HCT116 (cell line): ENCODE measurements at regions not wholly inside any gene's neighbourhood (a gene's known extent, or its start where the extent isn't known, plus 50 kb on each side); places are given as distances from the start of the nearest gene placed in this dataset.

Experiments
- ATAC-seq: fragments of 200-7000 bp; cut with Tn5 transposase; 2 replicates; pipeline ENCODE4 v1.9.1; 2020; ENCODE audit warnings: mild to moderate bottlenecking, moderate library complexity
- BruUV-seq: library from RNA; stranded (reverse); fragments of 400-500 nt; replicated peaks from 2 replicates; lab custom pipeline; 2021; lab: Mats Ljungman, UMichigan
- CTCF ChIA-PET: fragments of 300-600 bp; sonication (Branson Sonifier 250); formaldehyde crosslinking; loops from one replicate; lab custom pipeline; 2021; ENCODE audit warnings: antibody characterized with exemption; lab: Charles Lee
- POLR2A ChIA-PET: fragments of 300-600, 350-600 bp; sonication (Branson Sonifier 250); formaldehyde crosslinking; loops from one replicate; lab custom pipeline; 2021; ENCODE audit warnings: antibody characterized with exemption; lab: Charles Lee
- RAD21 ChIA-PET, 2 experiments: fragments of 300-600 bp; sonication (Branson Sonifier 250); formaldehyde crosslinking; loops; one replicate each; lab custom pipeline; 2023; ENCODE audit warnings: low total read pairs in 2 of 2; ENCODE audit not compliant: uncharacterized antibody in 2 of 2, unreplicated experiment in 2 of 2, low non-redundant PET in 1 of 2; lab: Charles Lee
- DNase-seq: peaks from one replicate; pipeline ENCODE4 v3.0.0-alpha.2; 2010; ENCODE audit warnings: low read depth, low spot score
- H2AFZ ChIP-seq: fragments of 200-600 bp; shearing (Covaris generic), sonication (generic); 2 replicates; pipeline ENCODE4 v1.6.1; 2017; ENCODE audit warnings: low read depth, mixed run types, mixed read lengths, antibody characterized with exemption, low read length; ENCODE audit not compliant: poor library complexity, severe bottlenecking
- H3K27ac ChIP-seq: 2 replicates; pipeline ENCODE4 v1.5.1; 2012; ENCODE audit warnings: low read depth, low read length
- H3K27me3 ChIP-seq: fragments of 200-600 bp; sonication (generic); 2 replicates; pipeline ENCODE4 v1.6.1; 2016; ENCODE audit warnings: mixed run types, low read length, mixed read lengths; ENCODE audit not compliant: insufficient read depth
- H3K36me3 ChIP-seq, 2 experiments: fragments of 200-500 bp in 1 of 2; fragments of 200-600 bp in 1 of 2; sonication (Bioruptor generic) in 1 of 2; sonication (generic) in 1 of 2; 2 replicates each; pipeline versions ENCODE4 v1.5.1 to v1.6.1; 2014 to 2016; ENCODE audit warnings: low read length in 2 of 2, inconsistent platforms in 1 of 2, mixed read lengths in 1 of 2, mixed run types in 1 of 2; ENCODE audit not compliant: insufficient read depth in 2 of 2, control insufficient read depth in 1 of 2
- H3K4me1 ChIP-seq, 2 experiments: fragments of 200-600 bp in 1 of 2; sonication (generic) in 1 of 2; 2 replicates each; pipeline versions ENCODE4 v1.5.1 to v1.6.1; 2012 to 2017; ENCODE audit warnings: low read length in 2 of 2, inconsistent platforms in 1 of 2, mild to moderate bottlenecking in 1 of 2, mixed read lengths in 1 of 2, mixed run types in 1 of 2, moderate library complexity in 1 of 2; ENCODE audit not compliant: insufficient read depth in 2 of 2, control insufficient read depth in 1 of 2
- H3K4me2 ChIP-seq: fragments of 200-600 bp; sonication (generic); 2 replicates; pipeline ENCODE4 v1.6.1; 2017; ENCODE audit warnings: mixed run types, low read length, mixed read lengths
- H3K4me3 ChIP-seq, 2 experiments: fragments of 200-600 bp in 1 of 2; sonication (generic) in 1 of 2; replicated peaks in 1 of 2; 2 replicates each; pipeline ENCODE4 v1.5.1; 2011 to 2016; ENCODE audit warnings: low read length in 2 of 2, control low read depth in 1 of 2, low read depth in 1 of 2, mild to moderate bottlenecking in 1 of 2, mixed read lengths in 1 of 2, mixed run types in 1 of 2
- H3K79me2 ChIP-seq: fragments of 200-600 bp; sonication (generic); 2 replicates; pipeline ENCODE4 v1.6.1; 2017; ENCODE audit warnings: mild to moderate bottlenecking, mixed run types, low read length, moderate library complexity, mixed read lengths; ENCODE audit not compliant: insufficient read depth
- H3K9ac ChIP-seq: fragments of 200-600 bp; sonication (generic); 2 replicates; pipeline ENCODE4 v1.6.1; 2016; ENCODE audit warnings: low read length, mixed read lengths
- H3K9me2 ChIP-seq: fragments of 200-600 bp; sonication (generic), shearing (Covaris generic); 2 replicates; pipeline ENCODE4 v1.6.1; 2017; ENCODE audit warnings: mixed run types, mild to moderate bottlenecking, moderate library complexity; ENCODE audit not compliant: insufficient read depth
- H3K9me3 ChIP-seq, 2 experiments: fragments of 200-500 bp in 1 of 2; fragments of 200-600 bp in 1 of 2; sonication (Bioruptor generic) in 1 of 2; sonication (generic) in 1 of 2; 2 replicates each; pipeline ENCODE4 v1.6.1; 2014 to 2017; ENCODE audit warnings: low read length in 2 of 2, mixed read lengths in 2 of 2, inconsistent platforms in 1 of 2, low read depth in 1 of 2, mild to moderate bottlenecking in 1 of 2, mixed run types in 1 of 2, moderate library complexity in 1 of 2; ENCODE audit not compliant: control insufficient read depth in 1 of 2, insufficient read depth in 1 of 2
- H4K20me1 ChIP-seq: fragments of 200-600 bp; sonication (generic), shearing (Covaris generic); 2 replicates; pipeline ENCODE4 v1.6.1; 2017; ENCODE audit warnings: mixed run types, mild to moderate bottlenecking, moderate library complexity; ENCODE audit not compliant: insufficient read depth
- CBX3 ChIP-seq: IDR thresholded peaks from 2 replicates; pipeline ENCODE4 v1.6.1; 2012; ENCODE audit warnings: low read depth
- CEBPB ChIP-seq: IDR thresholded peaks from 2 replicates; pipeline ENCODE4 v1.6.1; 2012; ENCODE audit warnings: low read depth
- CTCF ChIP-seq, 3 experiments: fragments of 200-600 bp in 1 of 3; sonication (generic) in 1 of 3; IDR thresholded peaks in 2 of 3; conservative IDR thresholded peaks in 1 of 3; 2 replicates each; pipeline ENCODE4 v1.5.1; 2012 to 2017; ENCODE audit warnings: low read depth in 2 of 3, low read length in 2 of 3, antibody characterized with exemption in 1 of 3, borderline replicate concordance in 1 of 3, control low read depth in 1 of 3, mild to moderate bottlenecking in 1 of 3, mixed read lengths in 1 of 3, mixed run types in 1 of 3, moderate library complexity in 1 of 3; ENCODE audit not compliant: insufficient read depth in 1 of 3
- EGR1 ChIP-seq: IDR thresholded peaks from 2 replicates; pipeline ENCODE4 v1.6.1; 2012; ENCODE audit warnings: low read depth
- EZH2 ChIP-seq: fragments of 200-600 bp; sonication (generic); IDR thresholded peaks from 2 replicates; pipeline ENCODE4 v1.6.1; 2017; ENCODE audit warnings: antibody characterized with exemption, mixed run types
- EZH2phosphoT487 ChIP-seq: fragments of 200-600 bp; IDR thresholded peaks from 2 replicates; pipeline ENCODE4 v1.6.1; 2018; ENCODE audit warnings: antibody characterized with exemption, borderline replicate concordance
- JUND ChIP-seq: IDR thresholded peaks from 2 replicates; pipeline ENCODE4 v1.6.1; 2012
- POLR2A ChIP-seq: IDR thresholded peaks from 2 replicates; pipeline ENCODE4 v1.7.0; 2011; ENCODE audit warnings: borderline replicate concordance; ENCODE audit not compliant: insufficient read depth, insufficient read length; ENCODE audit errors: extremely low read depth
- REST ChIP-seq: IDR thresholded peaks from 2 replicates; pipeline ENCODE4 v1.6.1; 2012; ENCODE audit warnings: low read depth
- SRF ChIP-seq: IDR thresholded peaks from 2 replicates; pipeline ENCODE4 v1.6.1; 2012; ENCODE audit warnings: low read depth
- YY1 ChIP-seq: IDR thresholded peaks from 2 replicates; pipeline ENCODE4 v1.6.1; 2011; ENCODE audit warnings: low read length, low read depth, moderate library complexity, mild to moderate bottlenecking; ENCODE audit not compliant: insufficient replicate concordance; ENCODE audit errors: extremely low read depth
- intact Hi-C: fragments of 100-400 bp; cut with micrococcal nuclease; formaldehyde crosslinking; loops from 2 replicates; pipeline ENCODE4 v1.10.0; 2022

GRCh38 chr6:134676307-134677281 lies 273.3 kb downstream of the ALDH8A1 start:
- no peaks in the 10 kb centered on the region for H3K9me2 ChIP-seq
- H3K27me3 ChIP-seq, result no peaks in the 10 kb centered on the region
- no peaks in the 10 kb centered on the region for H3K79me2 ChIP-seq
- no TSS peak for BruUV-seq
- TF ChIP-seq YY1 (no peak), EGR1 (no peak), EZH2phosphoT487 (no peak), EZH2 (no peak), CEBPB (no peak), CBX3 (no peak), SRF (no peak), REST (no peak), CTCF (IDR thresholded peaks at IDR 0.05 in 2 of 3, conservative IDR thresholded peaks at IDR 0.05 in 1 of 3; ENCODE audit: borderline replicate concordance in 1 of 3, insufficient read depth in 1 of 3, low read depth in 2 of 3, low read length in 2 of 3) (no peak), JUND (no peak), POLR2A (no peak)
- ChIA-PET CTCF (no interaction called here), POLR2A (no interaction called here), RAD21 (no interaction called here)
- no peaks in the 10 kb centered on the region for H3K9me3 ChIP-seq
- no peaks in the 10 kb centered on the region for H4K20me1 ChIP-seq
- no peak overlapping the region for H3K27ac ChIP-seq
- no peak overlapping the region for H3K4me3 ChIP-seq
- peaks cover 0 to 8% of the 10 kb centered on the region in 2 experiments; a peak in 2 of 4 replicates for H3K4me1 ChIP-seq
- H3K9ac ChIP-seq, result no peak overlapping the region
- no peak for ATAC-seq
- H2AFZ ChIP-seq, result no peak overlapping the region
- no peak for DNase-seq
- H3K4me2 ChIP-seq, result no peak overlapping the region
- intact Hi-C loops, result no loop called here
- H3K36me3 ChIP-seq, result no peaks in the 10 kb centered on the region
